Left ventricle myocardium inferior (tissue), 1 donor: ENCODE measurements at regions not wholly inside any gene's neighbourhood (a gene's known extent, or its start where the extent isn't known, plus 50 kb on each side); places are given as distances from the start of the nearest gene placed in this dataset.

Source experiments
- DNase-seq: peaks from one replicate; pipeline ENCODE4 v3.0.0-alpha.2; 2020
- H3K27ac ChIP-seq: fragments of 200-600 bp; replicated peaks from 2 replicates; pipeline ENCODE4 v1.8.0; 2021
- H3K27me3 ChIP-seq: fragments of 200-600 bp; 2 replicates; pipeline ENCODE4 v1.8.0; 2021; ENCODE audit warnings: low read depth
- H3K36me3 ChIP-seq: fragments of 200-600 bp; 2 replicates; pipeline ENCODE4 v1.8.0; 2021
- H3K4me1 ChIP-seq: fragments of 200-600 bp; 2 replicates; pipeline ENCODE4 v1.8.0; 2021
- H3K4me3 ChIP-seq: fragments of 200-600 bp; 2 replicates; pipeline ENCODE4 v1.8.0; 2021; ENCODE audit warnings: mild to moderate bottlenecking, moderate library complexity
- H3K9me3 ChIP-seq: fragments of 200-600 bp; replicated peaks from 2 replicates; pipeline ENCODE4 v1.8.0; 2021
- CTCF ChIP-seq: fragments of 200-600 bp; IDR thresholded peaks from 2 replicates; pipeline ENCODE4 v1.8.0; 2021; ENCODE audit warnings: antibody characterized with exemption, mild to moderate bottlenecking, borderline replicate concordance
- intact Hi-C: fragments of 100-400 bp; cut with micrococcal nuclease; formaldehyde crosslinking; loops from one replicate; pipeline ENCODE4 v1.11.0; 2022
- donor health status: DM: no; HTN: yes; CAD: no; lungs with severe emphysema.

GRCh38 chr16:79712276-79712675, 111.7 kb upstream of the MAF start:
- Histone ChIP-seq H3K4me3 (no peak overlapping the region), H3K36me3 (no peaks in the 10 kb centered on the region), H3K27ac (no peak overlapping the region), H3K4me1 (peaks cover 22% of the 10 kb centered on the region), H3K9me3 (no peaks in the 10 kb centered on the region), H3K27me3 (no peaks in the 10 kb centered on the region)
- intact Hi-C loops: no loop called here
- no peak for TF ChIP-seq CTCF
- DNase-seq: no peak

GRCh38 chr16:79707876-79708275, 107.3 kb upstream of the MAF start:
- Histone ChIP-seq H3K4me1 (peaks cover 5% of the 10 kb centered on the region), H3K27ac (peak overlapping the region; percentile 43), H3K9me3 (no peaks in the 10 kb centered on the region), H3K4me3 (no peak overlapping the region), H3K27me3 (no peaks in the 10 kb centered on the region), H3K36me3 (no peaks in the 10 kb centered on the region)
- TF ChIP-seq CTCF: no peak
- DNase-seq: peak; percentile 78
- intact Hi-C loops: no loop called here

GRCh38 chr16:79703066-79703465, 102.5 kb upstream of the MAF start:
- intact Hi-C loops: no loop called here
- H3K27ac ChIP-seq: no peak overlapping the region

GRCh38 chr16:79698341-79698753, 97.8 kb upstream of the MAF start:
- Histone ChIP-seq H3K27me3 (no peaks in the 10 kb centered on the region), H3K36me3 (no peaks in the 10 kb centered on the region), H3K9me3 (peaks cover 15% of the 10 kb centered on the region), H3K27ac (peak overlapping the region; percentile 51), H3K4me1 (peaks cover 8% of the 10 kb centered on the region), H3K4me3 (no peak overlapping the region)
- intact Hi-C loops: no loop called here
- no peak for TF ChIP-seq CTCF
- DNase-seq: peak; percentile 54

More at GRCh38 chr16:79703066-79703465, 102.5 kb upstream of the MAF start:
- TF ChIP-seq CTCF: no peak
- Histone ChIP-seq H3K9me3 (no peaks in the 10 kb centered on the region), H3K36me3 (no peaks in the 10 kb centered on the region), H3K4me1 (peaks cover 13% of the 10 kb centered on the region), H3K27me3 (no peaks in the 10 kb centered on the region), H3K4me3 (no peak overlapping the region)
- DNase-seq: no peak

- peak overlapping the region; percentile 33 for H3K27ac ChIP-seq
- peaks cover 8% of the 10 kb centered on the region for H3K4me1 ChIP-seq
- DNase-seq: no peak
- TF ChIP-seq CTCF: no peak
- no peaks in the 10 kb centered on the region for H3K27me3 ChIP-seq
- intact Hi-C loops: no loop called here
- H3K4me3 ChIP-seq: no peak overlapping the region
- H3K9me3 ChIP-seq: peaks cover 22% of the 10 kb centered on the region
- H3K36me3 ChIP-seq: no peaks in the 10 kb centered on the region
These were observed 97.1 kb upstream of the MAF start for GRCh38 chr16:79697562-79698112.
